Neural progenitor cell (in vitro differentiated cells): ENCODE measurements at regions not wholly inside any gene's neighbourhood (a gene's known extent, or its start where the extent isn't known, plus 50 kb on each side); places are given as distances from the start of the nearest gene placed in this dataset.

Source experiments
- CTCF ChIP-seq: fragments of 200-600 bp; sonication (generic); IDR thresholded peaks from 2 replicates; pipeline ENCODE4 v1.5.1; 2017; ENCODE audit warnings: antibody characterized with exemption, mild to moderate bottlenecking
- EZH2 ChIP-seq: fragments of 200-600 bp; sonication (generic); IDR thresholded peaks from 2 replicates; pipeline ENCODE4 v1.6.1; 2017; ENCODE audit warnings: antibody characterized with exemption, mild to moderate bottlenecking, moderate library complexity
- EZH2phosphoT487 ChIP-seq: fragments of 200-600 bp; sonication (generic); IDR thresholded peaks from 2 replicates; pipeline ENCODE4 v1.6.1; 2017; ENCODE audit warnings: antibody characterized with exemption

- TF ChIP-seq EZH2 (no peak), CTCF (no peak), EZH2phosphoT487 (no peak)
Measured at GRCh38 chr13:22933571-22934181, 247.1 kb upstream of the SGCG start.
